ENCODE measurements at regions not wholly inside any gene's neighbourhood (a gene's known extent, or its start where the extent isn't known, plus 50 kb on each side); places are given as distances from the start of the nearest gene placed in this dataset.
A peak's percentile ranks its signal among the peaks of the same experiment; 100 is the strongest.

DNA sequence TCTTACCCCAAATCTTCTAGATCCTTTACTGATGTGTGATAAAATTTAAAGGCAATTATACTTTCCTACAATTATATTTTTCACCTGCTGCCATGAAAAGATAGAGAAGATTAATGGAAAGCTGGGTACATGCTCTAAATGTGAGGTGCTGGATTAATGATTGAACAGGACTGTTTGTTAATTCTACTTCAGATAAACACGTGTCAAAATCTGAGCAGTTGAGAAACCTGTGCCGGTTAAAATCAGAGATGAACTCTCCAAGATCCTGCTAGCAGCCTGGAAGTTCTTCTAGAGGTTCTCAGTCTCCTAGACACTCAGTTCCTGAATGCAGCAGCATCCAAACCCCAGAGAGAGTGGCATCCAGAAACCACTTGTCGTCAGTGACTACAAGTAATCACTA is 69.2 kb downstream of the INHBA start:
- no peak overlapping the region for H3K14ac ChIP-seq (ENCODE audit: insufficient read depth, low read length)
- DNase-seq, result no peak
- H4K5ac ChIP-seq (ENCODE audit: insufficient read length, low read depth, low read length), result no peak overlapping the region
- H3T11ph ChIP-seq (ENCODE audit: low read length), result no peak overlapping the region
- no peak overlapping the region for H2BK12ac ChIP-seq (ENCODE audit: insufficient read length, low read depth, low read length)
- H3K79me2 ChIP-seq (ENCODE audit: insufficient read depth, low read length), result no peaks in the 10 kb centered on the region
- H3K4me3 Mint-ChIP-seq, result no peak overlapping the region
- no peak overlapping the region for H3K23ac ChIP-seq (ENCODE audit: insufficient read length, low read depth, low read length)
- H3K4me2 ChIP-seq (ENCODE audit: insufficient read depth, insufficient read length, low read length), result no peak overlapping the region
- TF ChIP-seq, protein P1, sequence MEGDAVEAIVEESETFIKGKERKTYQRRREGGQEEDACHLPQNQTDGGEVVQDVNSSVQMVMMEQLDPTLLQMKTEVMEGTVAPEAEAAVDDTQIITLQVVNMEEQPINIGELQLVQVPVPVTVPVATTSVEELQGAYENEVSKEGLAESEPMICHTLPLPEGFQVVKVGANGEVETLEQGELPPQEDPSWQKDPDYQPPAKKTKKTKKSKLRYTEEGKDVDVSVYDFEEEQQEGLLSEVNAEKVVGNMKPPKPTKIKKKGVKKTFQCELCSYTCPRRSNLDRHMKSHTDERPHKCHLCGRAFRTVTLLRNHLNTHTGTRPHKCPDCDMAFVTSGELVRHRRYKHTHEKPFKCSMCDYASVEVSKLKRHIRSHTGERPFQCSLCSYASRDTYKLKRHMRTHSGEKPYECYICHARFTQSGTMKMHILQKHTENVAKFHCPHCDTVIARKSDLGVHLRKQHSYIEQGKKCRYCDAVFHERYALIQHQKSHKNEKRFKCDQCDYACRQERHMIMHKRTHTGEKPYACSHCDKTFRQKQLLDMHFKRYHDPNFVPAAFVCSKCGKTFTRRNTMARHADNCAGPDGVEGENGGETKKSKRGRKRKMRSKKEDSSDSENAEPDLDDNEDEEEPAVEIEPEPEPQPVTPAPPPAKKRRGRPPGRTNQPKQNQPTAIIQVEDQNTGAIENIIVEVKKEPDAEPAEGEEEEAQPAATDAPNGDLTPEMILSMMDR (conservative IDR thresholded peaks at IDR 0.05), result no peak
- H3K56ac ChIP-seq (ENCODE audit: insufficient read length, low read depth, low read length), result no peak overlapping the region
- H4K20me1 ChIP-seq (ENCODE audit: control insufficient read depth, insufficient read depth, insufficient read length), result no peaks in the 10 kb centered on the region
- no peaks in the 10 kb centered on the region for H3K27me3 Mint-ChIP-seq (ENCODE audit: low read depth)
- H2BK120ac ChIP-seq (ENCODE audit: low read depth, low read length, poor library complexity, severe bottlenecking), result no peak overlapping the region
- H4K8ac ChIP-seq (replicated peaks; ENCODE audit: insufficient read length, low read depth, low read length), result no peak overlapping the region
- H3K18ac ChIP-seq (ENCODE audit: insufficient read length, low read depth, low read length), result no peak overlapping the region
- H3K4me1 Mint-ChIP-seq, result peaks cover 41 to 48% of the 10 kb centered on the region in 2 experiments
- H3K27me3 ChIP-seq (ENCODE audit: insufficient read depth, low read length), result no peaks in the 10 kb centered on the region
- no peaks in the 10 kb centered on the region for H3K23me2 ChIP-seq (ENCODE audit: insufficient read length, low read depth, low read length, poor library complexity, severe bottlenecking)
- H3K9ac ChIP-seq (ENCODE audit: extremely low read depth, insufficient read length, low read length), result no peak overlapping the region
- no peak overlapping the region for H2BK5ac ChIP-seq (ENCODE audit: insufficient read length, low read length)
- peak overlapping the region in 2 of 3 experiments; percentile 18 to 62; a peak in 2 of 7 replicates for H3K27ac Mint-ChIP-seq
- H3K4ac ChIP-seq (ENCODE audit: low read depth, low read length), result no peak overlapping the region
- H2AK5ac ChIP-seq (ENCODE audit: insufficient read length, low read length), result no peak overlapping the region
- H3K79me1 ChIP-seq (ENCODE audit: insufficient read depth, low read depth, low read length, poor library complexity, severe bottlenecking), result no peaks in the 10 kb centered on the region
- H2AFZ ChIP-seq (ENCODE audit: low read length), result no peak overlapping the region
- H3K4me1 ChIP-seq (ENCODE audit: insufficient read depth, low read length), result peaks cover 10% of the 10 kb centered on the region; the same call in 1 of the 2 replicates
- no peak overlapping the region for H2BK15ac ChIP-seq (ENCODE audit: low read depth, low read length)
- peaks cover 0 to 11% (median 0%) of the 10 kb centered on the region in 3 experiments; a peak in 2 of 7 replicates for H3K36me3 Mint-ChIP-seq (ENCODE audit: insufficient read depth in 1 of 3, low read depth in 3 of 3)
- H4K91ac ChIP-seq (ENCODE audit: insufficient read length, low read depth, low read length), result no peak overlapping the region
- H3K9me3 Mint-ChIP-seq, result peaks cover 3% of the 10 kb centered on the region in 2 experiments
- WGBS (ENCODE audit: extremely low coverage, insufficient read length, low lambda C conversion rate), result no CpG with 5 or more reads among the region's 3 CpGs
- H3K9me3 ChIP-seq (ENCODE audit: control insufficient read depth, low read depth, low read length), result no peaks in the 10 kb centered on the region
- H2BK20ac ChIP-seq (ENCODE audit: low read depth, low read length, poor library complexity, severe bottlenecking), result no peak overlapping the region
- H3K27ac ChIP-seq (ENCODE audit: insufficient read length, low read depth, low read length), result no peak overlapping the region

All from H9 (cell line).